GM18498 (cell line): ENCODE measurements at regions not wholly inside any gene's neighbourhood (a gene's known extent, or its start where the extent isn't known, plus 50 kb on each side); places are given as distances from the start of the nearest gene placed in this dataset.
"Not testable (repeated sequence)": the region's sequence is repeated elsewhere in the genome, so short reads cannot be mapped to it uniquely, and the experiment has no call there.

Experiments used
- ATAC-seq: cut with Tn5 transposase; IDR thresholded peaks from one replicate; pipeline ENCODE4 v1.9.1; 2021; ENCODE audit warnings: mild to moderate bottlenecking, moderate library complexity; ENCODE audit not compliant: unreplicated experiment

GRCh38 chr7:155939350-155939749 is 127.1 kb upstream of the SHH start:
- no peak for ATAC-seq

GRCh38 chr7:155938129-155938528 is 125.9 kb upstream of the SHH start:
- ATAC-seq, result no peak

GRCh38 chr7:155935726-155936125 is 123.5 kb upstream of the SHH start:
- no peak for ATAC-seq

- ATAC-seq, result no peak
Observed at GRCh38 chr7:155935005-155935557, 122.8 kb upstream of the SHH start.

- ATAC-seq, result not testable (repeated sequence)
Observed at GRCh38 chr7:155932324-155932723, 120.1 kb upstream of the SHH start.

- ATAC-seq, result no peak
Observed at GRCh38 chr7:155931396-155932085, 119.3 kb upstream of the SHH start.

- ATAC-seq, result no peak
Observed at GRCh38 chr7:155930527-155930926, 118.3 kb upstream of the SHH start.

- no peak for ATAC-seq
Observed at GRCh38 chr7:155930061-155930460, 117.8 kb upstream of the SHH start.

- ATAC-seq, result no peak
Observed at GRCh38 chr7:155928583-155928982, 116.3 kb upstream of the SHH start.

- no peak for ATAC-seq
Observed at GRCh38 chr7:155927905-155928304, 115.6 kb upstream of the SHH start.

- no peak for ATAC-seq
Observed at GRCh38 chr7:155925682-155926081, 113.4 kb upstream of the SHH start.

- ATAC-seq, result no peak
Observed at GRCh38 chr7:155922067-155922816, 110.0 kb upstream of the SHH start.

- no peak for ATAC-seq
Observed at GRCh38 chr7:155921804-155922066, 109.5 kb upstream of the SHH start.

- no peak for ATAC-seq
Observed at GRCh38 chr7:155921086-155921803, 109.0 kb upstream of the SHH start.

- ATAC-seq, result no peak
Observed at GRCh38 chr7:155920068-155920461, 107.8 kb upstream of the SHH start.

- no peak for ATAC-seq
Observed at GRCh38 chr7:155919391-155920067, 107.3 kb upstream of the SHH start.

- no peak for ATAC-seq
Observed at GRCh38 chr7:155918720-155919390, 106.6 kb upstream of the SHH start.

- ATAC-seq, result no peak
Observed at GRCh38 chr7:155917836-155918430, 105.7 kb upstream of the SHH start.

- no peak for ATAC-seq
Observed at GRCh38 chr7:155916926-155917655, 104.8 kb upstream of the SHH start.

GRCh38 chr7:155914341-155914740 is 102.1 kb upstream of the SHH start:
- ATAC-seq, result no peak
